ENCODE measurements at regions not wholly inside any gene's neighbourhood (a gene's known extent, or its start where the extent isn't known, plus 50 kb on each side); places are given as distances from the start of the nearest gene placed in this dataset.

DNA sequence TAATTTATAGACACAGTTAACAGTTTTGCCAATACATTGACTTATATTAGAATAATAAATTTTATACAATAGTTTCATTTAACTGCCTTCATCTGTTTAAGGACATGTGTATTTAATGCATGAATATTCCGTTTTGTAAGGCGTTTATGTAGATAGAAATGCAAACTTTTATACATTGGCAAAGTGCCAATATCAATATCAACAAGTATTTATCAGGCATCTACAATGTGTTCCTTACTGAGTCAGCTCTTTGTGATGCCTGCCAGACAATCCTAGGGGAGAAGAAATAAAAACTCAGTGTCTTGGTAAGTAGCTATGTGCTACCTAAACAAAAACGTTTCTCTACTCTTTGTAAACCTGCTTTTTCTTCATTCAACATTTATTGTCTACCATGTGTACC, 1142.2 kb downstream of the C4orf33 start:
- no peak overlapping the region for H3K9ac ChIP-seq (ENCODE audit: insufficient read length, low read depth)
- TF ChIP-seq SUZ12 (IDR thresholded peaks at IDR 0.05; ENCODE audit: extremely low read depth, insufficient read depth, insufficient read length): no peak
- no peak for TF ChIP-seq ZNF274 (IDR thresholded peaks at IDR 0.05; ENCODE audit: low read depth, low read length)
- TF ChIP-seq YY1 (IDR thresholded peaks at IDR 0.05; ENCODE audit: insufficient read depth, insufficient read length): no peak
- no peak for DNase-seq (ENCODE audit: low read depth, low spot score)
- no peaks in the 10 kb centered on the region for H3K27me3 ChIP-seq (ENCODE audit: insufficient read depth, insufficient read length)
- no peaks in the 10 kb centered on the region for H3K4me1 ChIP-seq (ENCODE audit: insufficient read depth, insufficient read length)
- H3K36me3 ChIP-seq (ENCODE audit: insufficient read depth, insufficient read length, low read length): no peaks in the 10 kb centered on the region
- H3K4me3 ChIP-seq (ENCODE audit: insufficient read length, low read depth): no peak overlapping the region
- no peaks in the 10 kb centered on the region for H3K9me3 ChIP-seq (ENCODE audit: insufficient read depth, low read length)

DNA sequence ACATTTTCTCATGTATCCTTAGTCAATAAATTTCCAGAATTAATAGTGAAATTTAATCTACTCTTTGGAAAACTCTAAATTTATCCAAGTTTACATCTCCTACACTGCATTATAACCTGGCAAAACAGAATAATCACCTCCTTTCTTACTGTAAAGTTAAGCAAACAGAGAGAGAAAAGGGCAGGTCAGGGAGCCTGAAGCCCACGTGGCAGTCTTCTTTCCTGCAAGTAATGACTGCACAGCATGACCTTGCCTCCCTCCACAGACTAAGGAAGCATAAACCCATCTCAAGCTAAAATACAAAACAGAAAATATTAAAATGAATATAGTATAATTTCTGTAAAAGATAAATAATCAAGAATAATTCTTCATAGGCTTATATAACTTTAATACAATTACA, 1153.0 kb downstream of the C4orf33 start:
- Histone ChIP-seq H3K9me3 (ENCODE audit: insufficient read depth, low read length) (no peaks in the 10 kb centered on the region), H3K4me3 (ENCODE audit: insufficient read length, low read depth) (no peak overlapping the region), H3K27me3 (ENCODE audit: insufficient read depth, insufficient read length) (no peaks in the 10 kb centered on the region), H3K9ac (ENCODE audit: insufficient read length, low read depth) (no peak overlapping the region), H3K4me1 (ENCODE audit: insufficient read depth, insufficient read length) (no peaks in the 10 kb centered on the region), H3K36me3 (ENCODE audit: insufficient read depth, insufficient read length, low read length) (no peaks in the 10 kb centered on the region)
- no peak for TF ChIP-seq ZNF274 (IDR thresholded peaks at IDR 0.05; ENCODE audit: low read depth, low read length)
- no peak for DNase-seq (ENCODE audit: low read depth, low spot score)

DNA sequence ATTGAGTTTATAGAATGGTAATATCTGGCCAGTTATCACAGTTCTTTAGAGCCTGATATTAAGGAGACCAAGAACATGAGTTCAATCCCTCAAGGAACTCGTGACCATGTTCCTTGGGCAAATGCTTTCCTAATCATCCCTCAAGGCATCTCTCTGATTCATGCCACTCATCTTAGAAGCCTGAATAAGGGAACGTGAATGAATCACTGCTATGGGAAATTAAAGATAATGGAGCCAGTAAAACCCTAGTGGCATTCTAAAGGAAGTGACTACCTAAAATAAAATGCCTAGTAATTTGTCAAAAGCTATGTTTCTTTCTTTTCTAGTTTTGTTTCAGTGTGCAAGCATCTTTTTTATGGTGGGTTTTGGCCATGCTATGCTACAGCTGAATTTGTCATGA, 1161.3 kb downstream of the C4orf33 start:
- no peak for TF ChIP-seq SUZ12 (IDR thresholded peaks at IDR 0.05; ENCODE audit: extremely low read depth, insufficient read depth, insufficient read length)
- TF ChIP-seq YY1 (IDR thresholded peaks at IDR 0.05; ENCODE audit: insufficient read depth, insufficient read length): no peak
- no peak for TF ChIP-seq ZNF274 (IDR thresholded peaks at IDR 0.05; ENCODE audit: low read depth, low read length)
- Histone ChIP-seq H3K9me3 (ENCODE audit: insufficient read depth, low read length) (no peaks in the 10 kb centered on the region), H3K9ac (ENCODE audit: insufficient read length, low read depth) (no peak overlapping the region), H3K27me3 (ENCODE audit: insufficient read depth, insufficient read length) (no peaks in the 10 kb centered on the region), H3K4me1 (ENCODE audit: insufficient read depth, insufficient read length) (no peaks in the 10 kb centered on the region), H3K36me3 (ENCODE audit: insufficient read depth, insufficient read length, low read length) (no peaks in the 10 kb centered on the region), H3K4me3 (ENCODE audit: insufficient read length, low read depth) (no peak overlapping the region)
- DNase-seq (ENCODE audit: low read depth, low spot score): no peak

DNA sequence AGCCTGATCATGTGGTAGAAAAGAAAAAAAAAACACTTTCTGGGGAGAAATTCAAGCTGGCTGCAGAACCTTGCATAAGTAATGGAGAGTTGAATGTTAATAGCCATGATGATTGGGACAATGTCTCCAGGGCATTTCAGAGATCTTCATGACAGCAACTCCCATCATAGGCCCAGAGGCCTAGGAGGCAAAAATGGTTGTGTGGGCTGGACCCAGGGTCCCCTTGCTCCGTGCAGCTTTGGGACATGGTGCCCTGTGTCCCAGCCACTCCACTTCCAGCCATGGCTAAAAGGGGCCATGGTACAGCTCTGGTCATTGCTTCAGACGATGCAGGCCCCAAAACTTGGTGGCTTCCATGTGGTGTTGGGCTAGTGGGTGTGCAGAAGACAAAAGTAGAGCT, 1170.9 kb downstream of the C4orf33 start:
- Histone ChIP-seq H3K4me3 (ENCODE audit: insufficient read length, low read depth) (no peak overlapping the region), H3K9ac (ENCODE audit: insufficient read length, low read depth) (no peak overlapping the region), H3K27me3 (ENCODE audit: insufficient read depth, insufficient read length) (no peaks in the 10 kb centered on the region), H3K4me1 (ENCODE audit: insufficient read depth, insufficient read length) (no peaks in the 10 kb centered on the region), H3K36me3 (ENCODE audit: insufficient read depth, insufficient read length, low read length) (no peaks in the 10 kb centered on the region), H3K9me3 (ENCODE audit: insufficient read depth, low read length) (peaks cover 10% of the 10 kb centered on the region; the same call in 1 of the 2 replicates)
- no peak for DNase-seq (ENCODE audit: low read depth, low spot score)
- TF ChIP-seq YY1 (IDR thresholded peaks at IDR 0.05; ENCODE audit: insufficient read depth, insufficient read length) (no peak), SUZ12 (IDR thresholded peaks at IDR 0.05; ENCODE audit: extremely low read depth, insufficient read depth, insufficient read length) (no peak), ZNF274 (IDR thresholded peaks at IDR 0.05; ENCODE audit: low read depth, low read length) (no peak)

DNA sequence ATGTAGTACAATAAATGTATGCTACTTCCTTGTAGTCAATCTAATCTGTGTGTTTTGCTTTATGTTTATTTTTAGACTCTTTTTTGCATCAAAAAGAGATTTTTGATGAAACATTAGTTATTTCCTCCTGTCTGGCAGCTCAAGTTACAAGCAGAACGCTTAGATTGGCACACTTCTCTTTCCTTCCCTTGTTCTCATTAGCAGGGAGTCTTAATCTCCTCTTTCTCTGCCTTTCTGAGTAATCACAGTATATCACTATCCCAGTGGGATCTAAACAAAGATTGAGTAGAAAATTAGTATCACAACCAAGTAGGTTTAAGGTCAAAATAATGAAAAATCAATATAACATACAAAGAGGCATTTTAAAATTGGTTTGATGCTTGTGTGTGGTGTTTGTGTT, 1192.6 kb downstream of the C4orf33 start:
- H3K27me3 ChIP-seq (ENCODE audit: insufficient read depth, insufficient read length): no peaks in the 10 kb centered on the region
- DNase-seq (ENCODE audit: low read depth, low spot score): no peak
- no peaks in the 10 kb centered on the region for H3K36me3 ChIP-seq (ENCODE audit: insufficient read depth, insufficient read length, low read length)
- no peak overlapping the region for H3K9ac ChIP-seq (ENCODE audit: insufficient read length, low read depth)
- no peak overlapping the region for H3K4me3 ChIP-seq (ENCODE audit: insufficient read length, low read depth)
- TF ChIP-seq SUZ12 (IDR thresholded peaks at IDR 0.05; ENCODE audit: extremely low read depth, insufficient read depth, insufficient read length) (no peak), ZNF274 (IDR thresholded peaks at IDR 0.05; ENCODE audit: low read depth, low read length) (no peak), YY1 (IDR thresholded peaks at IDR 0.05; ENCODE audit: insufficient read depth, insufficient read length) (no peak)
- H3K4me1 ChIP-seq (ENCODE audit: insufficient read depth, insufficient read length): no peaks in the 10 kb centered on the region
- no peaks in the 10 kb centered on the region for H3K9me3 ChIP-seq (ENCODE audit: insufficient read depth, low read length)

DNA sequence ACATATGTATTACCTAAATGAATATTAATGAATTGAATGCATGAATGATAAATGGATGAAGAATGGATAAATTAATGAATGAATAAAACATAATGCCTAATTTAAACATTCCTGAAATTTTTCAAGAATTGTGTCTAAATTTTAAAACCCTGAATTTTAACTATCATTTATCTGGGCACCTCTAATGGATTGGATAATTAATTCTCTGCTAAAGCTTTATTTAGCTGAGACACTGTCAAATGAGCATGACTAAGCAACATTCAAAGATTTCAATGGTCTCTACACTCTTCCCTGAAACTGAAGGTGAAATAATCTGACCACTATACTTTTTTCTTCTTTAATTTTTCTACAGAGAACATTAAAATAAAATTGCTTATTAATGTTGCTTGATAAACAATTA, 1197.7 kb downstream of the C4orf33 start:
- TF ChIP-seq ZNF274 (IDR thresholded peaks at IDR 0.05; ENCODE audit: low read depth, low read length): no peak
- Histone ChIP-seq H3K27me3 (ENCODE audit: insufficient read depth, insufficient read length) (no peaks in the 10 kb centered on the region), H3K4me1 (ENCODE audit: insufficient read depth, insufficient read length) (no peaks in the 10 kb centered on the region), H3K4me3 (ENCODE audit: insufficient read length, low read depth) (no peak overlapping the region), H3K9ac (ENCODE audit: insufficient read length, low read depth) (no peak overlapping the region), H3K36me3 (ENCODE audit: insufficient read depth, insufficient read length, low read length) (no peaks in the 10 kb centered on the region), H3K9me3 (ENCODE audit: insufficient read depth, low read length) (no peaks in the 10 kb centered on the region)
- DNase-seq (ENCODE audit: low read depth, low spot score): no peak

DNA sequence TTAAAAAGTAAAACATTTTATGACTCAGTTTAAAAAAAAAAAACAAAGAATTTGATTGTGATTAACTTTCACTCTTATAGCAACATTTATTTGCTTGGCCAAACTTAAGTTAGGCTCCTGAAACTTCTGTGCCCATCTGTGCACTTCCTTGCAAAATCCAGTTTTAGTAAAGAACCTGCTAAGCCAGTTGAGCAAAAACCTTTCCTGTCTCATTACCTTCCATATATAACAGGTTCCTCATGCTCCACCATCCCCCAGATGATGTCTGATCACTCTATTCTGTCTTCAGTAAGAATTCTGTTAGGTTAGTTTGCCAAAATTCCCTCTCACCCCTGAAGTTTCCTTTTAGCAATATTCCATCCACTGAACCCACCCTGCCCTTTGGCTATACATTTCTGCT, 1200.5 kb downstream of the C4orf33 start:
- no peaks in the 10 kb centered on the region for H3K27me3 ChIP-seq (ENCODE audit: insufficient read depth, insufficient read length)
- H3K4me3 ChIP-seq (ENCODE audit: insufficient read length, low read depth): no peak overlapping the region
- H3K4me1 ChIP-seq (ENCODE audit: insufficient read depth, insufficient read length): no peaks in the 10 kb centered on the region
- H3K9me3 ChIP-seq (ENCODE audit: insufficient read depth, low read length): no peaks in the 10 kb centered on the region
- H3K36me3 ChIP-seq (ENCODE audit: insufficient read depth, insufficient read length, low read length): no peaks in the 10 kb centered on the region
- DNase-seq (ENCODE audit: low read depth, low spot score): no peak
- H3K9ac ChIP-seq (ENCODE audit: insufficient read length, low read depth): no peak overlapping the region
- no peak for TF ChIP-seq YY1 (IDR thresholded peaks at IDR 0.05; ENCODE audit: insufficient read depth, insufficient read length)
- TF ChIP-seq ZNF274 (IDR thresholded peaks at IDR 0.05; ENCODE audit: low read depth, low read length): no peak
- no peak for TF ChIP-seq SUZ12 (IDR thresholded peaks at IDR 0.05; ENCODE audit: extremely low read depth, insufficient read depth, insufficient read length)

DNA sequence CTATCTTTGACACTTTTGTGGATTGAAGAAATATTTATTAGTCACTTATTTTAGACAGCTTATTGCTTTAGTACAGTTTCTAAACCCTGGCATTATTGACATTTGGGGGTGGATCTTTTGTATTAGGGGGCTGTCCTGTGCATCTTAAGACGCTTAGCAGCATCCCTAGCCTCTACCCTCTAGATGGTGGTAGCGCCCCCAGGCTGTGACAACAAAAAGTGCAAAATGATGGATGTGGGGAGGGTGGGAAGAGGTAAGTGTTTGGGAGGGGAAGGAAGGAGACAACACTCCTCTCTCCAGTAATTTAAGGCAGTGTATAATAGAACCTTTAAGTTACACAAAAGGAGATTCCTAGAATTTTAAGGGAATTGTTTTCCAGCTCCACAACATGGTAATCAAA, 1210.6 kb downstream of the C4orf33 start:
- peak; percentile 9 for DNase-seq (ENCODE audit: low read depth, low spot score)
- TF ChIP-seq SUZ12 (IDR thresholded peaks at IDR 0.05; ENCODE audit: extremely low read depth, insufficient read depth, insufficient read length): no peak
- no peak for TF ChIP-seq ZNF274 (IDR thresholded peaks at IDR 0.05; ENCODE audit: low read depth, low read length)
- TF ChIP-seq YY1 (IDR thresholded peaks at IDR 0.05; ENCODE audit: insufficient read depth, insufficient read length): no peak

More for the DNA sequence above, 1210.6 kb downstream of the C4orf33 start:
- H3K9me3 ChIP-seq (ENCODE audit: insufficient read depth, low read length): no peaks in the 10 kb centered on the region
- H3K4me1 ChIP-seq (ENCODE audit: insufficient read depth, insufficient read length): no peaks in the 10 kb centered on the region
- H3K27me3 ChIP-seq (ENCODE audit: insufficient read depth, insufficient read length): no peaks in the 10 kb centered on the region
- no peak overlapping the region for H3K9ac ChIP-seq (ENCODE audit: insufficient read length, low read depth)
- no peak overlapping the region for H3K4me3 ChIP-seq (ENCODE audit: insufficient read length, low read depth)
- H3K36me3 ChIP-seq (ENCODE audit: insufficient read depth, insufficient read length, low read length): no peaks in the 10 kb centered on the region
